ENCODE measurements at regions not wholly inside any gene's neighbourhood (a gene's known extent, or its start where the extent isn't known, plus 50 kb on each side); places are given as distances from the start of the nearest gene placed in this dataset.

- TF ChIP-seq ZNF709 (CRISPR knock-in tag; IDR thresholded peaks at IDR 0.05) = no peak
- TF ChIP-seq NFE2 (CRISPR knock-in tag; IDR thresholded peaks at IDR 0.05) = no peak
- TF ChIP-seq TAF1 (CRISPR knock-in tag; IDR thresholded peaks at IDR 0.05) = no peak
- TF ChIP-seq CTCF (CRISPR knock-in tag; IDR thresholded peaks at IDR 0.05) = no peak
- no peak for TF ChIP-seq LBX2 (CRISPR knock-in tag; IDR thresholded peaks at IDR 0.05; ENCODE audit: borderline replicate concordance)
Measured at GRCh38 chr18:51647942-51648341, 450.5 kb upstream of the MEX3C start.

Measured in HepG2 (cell line).